Naive thymus-derived CD4-positive, alpha-beta T cell (primary cell): ENCODE measurements at regions not wholly inside any gene's neighbourhood (a gene's known extent, or its start where the extent isn't known, plus 50 kb on each side); places are given as distances from the start of the nearest gene placed in this dataset.
A peak's percentile ranks its signal among the peaks of the same experiment; 100 is the strongest.

Source experiments
- ATAC-seq: fragments of 150-1000 bp; cut with Tn5 transposase; 2 replicates; pipeline ENCODE4 v1.10.0; 2021; ENCODE audit warnings: mild to moderate bottlenecking, moderate library complexity
- CTCF ChIA-PET: fragments of 350-600 bp; sonication (Branson Sonifier 250); formaldehyde crosslinking; loops from one replicate; lab custom pipeline; 2021; ENCODE audit warnings: antibody characterized with exemption; lab: Charles Lee
- POLR2A ChIA-PET: fragments of 350-600 bp; sonication (Branson Sonifier 250); formaldehyde crosslinking; loops from one replicate; lab custom pipeline; 2021; ENCODE audit warnings: antibody characterized with exemption, inconsistent platforms; lab: Charles Lee
- DNase-seq, 9 donors: peaks; one replicate each; pipeline versions ENCODE4 v3.0.0 to v3.0.0-alpha.2; 2020 to 2022; ENCODE audit warnings: mixed read lengths in 1 of 9
- H3K27ac ChIP-seq: one replicate; pipeline ENCODE4 v1.7.0; 2013; ENCODE audit warnings: mild to moderate bottlenecking, low read depth, low read length, moderate library complexity
- H3K27me3 ChIP-seq, 2 donors: one replicate each; pipeline ENCODE4 v1.7.0; 2013; ENCODE audit warnings: low read length in 2 of 2, mild to moderate bottlenecking in 2 of 2, moderate library complexity in 2 of 2; ENCODE audit not compliant: control insufficient read depth in 2 of 2, insufficient read depth in 2 of 2
- H3K36me3 ChIP-seq, 3 experiments: 1 replicate in 2 of 3; 2 replicates in 1 of 3; pipeline ENCODE4 v1.7.0; 2013; ENCODE audit warnings: low read length in 3 of 3, mild to moderate bottlenecking in 3 of 3, moderate library complexity in 1 of 3; ENCODE audit not compliant: insufficient read depth in 3 of 3, control insufficient read depth in 2 of 3
- H3K4me1 ChIP-seq, 2 donors: one replicate each; pipeline ENCODE4 v1.7.0; 2013; ENCODE audit warnings: low read length in 2 of 2, mild to moderate bottlenecking in 2 of 2, moderate library complexity in 1 of 2; ENCODE audit not compliant: control insufficient read depth in 2 of 2, insufficient read depth in 2 of 2
- H3K4me3 ChIP-seq: 2 replicates; pipeline ENCODE4 v1.7.0; 2013; ENCODE audit warnings: mild to moderate bottlenecking, low read length
- H3K9me3 ChIP-seq, 3 experiments: 1 replicate in 2 of 3; 2 replicates in 1 of 3; pipeline ENCODE4 v1.7.0; 2013; ENCODE audit warnings: low read length in 3 of 3; ENCODE audit not compliant: control insufficient read depth in 2 of 3
- H3K27ac Mint-ChIP-seq, 9 donors: one replicate each; pipeline ENCODE4 v1.8.0; 2020 to 2022; ENCODE audit warnings: mixed read lengths in 9 of 9, mild to moderate bottlenecking in 8 of 9, moderate library complexity in 5 of 9, inconsistent platforms in 2 of 9
- H3K27me3 Mint-ChIP-seq, 5 donors: one replicate each; pipeline ENCODE4 v1.8.0; 2021 to 2022; ENCODE audit warnings: mixed read lengths in 5 of 5, mild to moderate bottlenecking in 1 of 5
- H3K36me3 Mint-ChIP-seq, 5 donors: one replicate each; pipeline ENCODE4 v1.8.0; 2020 to 2022; ENCODE audit warnings: mixed read lengths in 5 of 5, mild to moderate bottlenecking in 3 of 5, inconsistent platforms in 1 of 5
- H3K4me1 Mint-ChIP-seq, 7 donors: one replicate each; pipeline ENCODE4 v1.8.0; 2020 to 2022; ENCODE audit warnings: mixed read lengths in 7 of 7, mild to moderate bottlenecking in 3 of 7, inconsistent platforms in 1 of 7
- H3K4me3 Mint-ChIP-seq, 10 donors: one replicate each; pipeline ENCODE4 v1.8.0; 2020 to 2022; ENCODE audit warnings: mild to moderate bottlenecking in 10 of 10, mixed read lengths in 10 of 10, moderate library complexity in 6 of 10, inconsistent platforms in 2 of 10
- H3K9me3 Mint-ChIP-seq, 11 donors: one replicate each; pipeline ENCODE4 v1.8.0; 2020 to 2022; ENCODE audit warnings: mixed read lengths in 11 of 11, mild to moderate bottlenecking in 4 of 11, inconsistent platforms in 1 of 11, moderate library complexity in 1 of 11
- intact Hi-C, 2 donors: fragments of 100-400 bp; cut with micrococcal nuclease; formaldehyde crosslinking; loops; one replicate each; pipeline ENCODE4 v1.15.1; 2023

GRCh38 chr2:43008388-43008787 is 216.0 kb upstream of the HAAO start:
- ATAC-seq (no peak), DNase-seq (no peak)
- Mint-ChIP-seq H3K4me3 (no peak overlapping the region), H3K27me3 (peaks cover 0 to 16% (median 7%) of the 10 kb centered on the region in 5 donors), H3K27ac (peak overlapping the region in 1 of 9 donors; percentile 80), H3K36me3 (peaks cover 0 to 7% (median 5%) of the 10 kb centered on the region in 5 donors), H3K4me1 (peaks cover 7 to 17% (median 12%) of the 10 kb centered on the region in 7 donors), H3K9me3 (peaks cover 0 to 10% (median 6%) of the 10 kb centered on the region in 11 donors)
- Histone ChIP-seq H3K27me3 (no peaks in the 10 kb centered on the region), H3K36me3 (no peaks in the 10 kb centered on the region), H3K27ac (no peak overlapping the region), H3K9me3 (no peaks in the 10 kb centered on the region), H3K4me3 (no peak overlapping the region), H3K4me1 (peaks cover 0 to 6% of the 10 kb centered on the region in 2 donors)
- CTCF ChIA-PET: no interaction called here
- POLR2A ChIA-PET: no interaction called here
- intact Hi-C loops: no loop called here

GRCh38 chr2:43007901-43008300 is 215.5 kb upstream of the HAAO start:
- H3K4me3 ChIP-seq: no peak overlapping the region
- H3K27me3 Mint-ChIP-seq: peaks cover 0 to 16% (median 7%) of the 10 kb centered on the region in 5 donors
- peaks cover 0 to 6% of the 10 kb centered on the region in 2 donors for H3K4me1 ChIP-seq
- intact Hi-C loops: no loop called here
- no peaks in the 10 kb centered on the region for H3K9me3 ChIP-seq
- H3K27ac Mint-ChIP-seq: no peak overlapping the region
- POLR2A ChIA-PET: no interaction called here
- peaks cover 0 to 10% (median 6%) of the 10 kb centered on the region in 11 donors for H3K9me3 Mint-ChIP-seq
- H3K36me3 Mint-ChIP-seq: peaks cover 0 to 7% (median 5%) of the 10 kb centered on the region in 5 donors
- no peak overlapping the region for H3K27ac ChIP-seq
- DNase-seq: no peak
- ATAC-seq: no peak
- no peaks in the 10 kb centered on the region for H3K36me3 ChIP-seq
- CTCF ChIA-PET: no interaction called here
- H3K27me3 ChIP-seq: no peaks in the 10 kb centered on the region
- peaks cover 7 to 17% (median 12%) of the 10 kb centered on the region in 7 donors for H3K4me1 Mint-ChIP-seq
- no peak overlapping the region for H3K4me3 Mint-ChIP-seq

GRCh38 chr2:43006834-43007543 is 214.6 kb upstream of the HAAO start:
- ChIA-PET POLR2A (interaction anchor here (1.1 kb wide), 1 partner anchor 127 kb away, joined by 3 read pairs; no protein-coding TSS in a partner anchor), CTCF (no interaction called here)
- H3K4me3 ChIP-seq: no peak overlapping the region
- H3K4me1 ChIP-seq: peaks cover 0 to 6% of the 10 kb centered on the region in 2 donors
- Mint-ChIP-seq H3K9me3 (peaks cover 0 to 10% (median 6%) of the 10 kb centered on the region in 11 donors), H3K27ac (no peak overlapping the region), H3K4me1 (peaks cover 7 to 17% (median 12%) of the 10 kb centered on the region in 7 donors), H3K4me3 (no peak overlapping the region), H3K27me3 (peaks cover 0 to 16% (median 7%) of the 10 kb centered on the region in 5 donors), H3K36me3 (peaks cover 0 to 7% (median 5%) of the 10 kb centered on the region in 5 donors)
- intact Hi-C loops: no loop called here
- H3K27me3 ChIP-seq: no peaks in the 10 kb centered on the region
- ATAC-seq (no peak), DNase-seq (no peak)
- no peaks in the 10 kb centered on the region for H3K9me3 ChIP-seq
- no peak overlapping the region for H3K27ac ChIP-seq
- no peaks in the 10 kb centered on the region for H3K36me3 ChIP-seq

DNA sequence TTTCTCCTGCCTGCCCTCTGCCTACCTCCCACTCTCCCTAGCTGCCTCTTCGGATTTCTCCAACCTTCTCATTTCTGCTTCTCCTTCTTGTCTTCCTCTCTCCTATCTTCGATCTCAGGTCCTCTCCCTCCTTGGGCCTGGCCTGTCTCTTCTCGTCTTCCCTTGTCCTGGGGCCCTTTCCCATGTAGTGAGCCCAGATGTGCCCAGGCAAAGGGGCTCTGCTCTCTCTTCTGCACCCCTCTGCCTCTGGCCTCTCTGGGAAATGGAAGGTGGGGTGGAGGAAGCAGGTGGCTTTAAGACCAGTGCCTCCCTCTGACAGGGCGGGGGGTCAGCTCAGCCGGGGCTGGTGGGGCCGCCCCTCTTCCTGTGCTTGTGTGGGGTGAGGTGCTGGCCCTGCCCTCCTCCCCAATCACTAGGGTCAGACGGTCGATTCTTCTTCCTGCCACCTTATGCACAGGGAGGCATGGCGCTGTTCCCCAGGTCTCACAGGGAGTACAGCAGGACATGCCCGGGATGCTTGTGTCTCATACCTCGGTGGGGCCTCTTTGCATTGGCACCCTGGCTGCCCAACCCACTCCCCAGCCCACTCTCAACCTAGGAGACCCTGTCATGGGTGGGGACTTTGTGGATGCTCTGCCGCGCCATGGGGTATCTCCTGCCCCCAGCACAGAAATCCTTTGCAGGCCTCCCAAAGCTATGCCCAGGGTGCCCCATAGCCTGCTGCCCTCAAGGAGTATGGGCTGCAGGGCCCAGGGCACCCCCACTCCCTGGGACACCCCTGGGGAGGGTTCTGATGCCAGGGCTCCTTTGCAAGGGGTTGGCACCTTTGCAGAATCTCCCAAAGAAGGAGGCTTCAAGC is 213.8 kb upstream of the HAAO start:
- Mint-ChIP-seq H3K4me3 (no peak overlapping the region), H3K36me3 (peaks cover 0 to 7% (median 5%) of the 10 kb centered on the region in 5 donors), H3K4me1 (peaks cover 7 to 17% (median 11%) of the 10 kb centered on the region in 7 donors), H3K9me3 (peaks cover 0 to 10% (median 6%) of the 10 kb centered on the region in 11 donors), H3K27ac (no peak overlapping the region), H3K27me3 (peaks cover 0 to 16% (median 7%) of the 10 kb centered on the region in 5 donors)
- intact Hi-C loops: no loop called here
- ATAC-seq: no peak
- Histone ChIP-seq H3K36me3 (no peaks in the 10 kb centered on the region), H3K27ac (no peak overlapping the region), H3K9me3 (no peaks in the 10 kb centered on the region), H3K4me1 (peaks cover 0 to 6% of the 10 kb centered on the region in 2 donors), H3K4me3 (no peak overlapping the region), H3K27me3 (no peaks in the 10 kb centered on the region)
- POLR2A ChIA-PET: interaction anchor here (1.1 kb wide), 1 partner anchor 127 kb away, joined by 3 read pairs; no protein-coding TSS in a partner anchor
- DNase-seq: no peak
- CTCF ChIA-PET: no interaction called here

DNA sequence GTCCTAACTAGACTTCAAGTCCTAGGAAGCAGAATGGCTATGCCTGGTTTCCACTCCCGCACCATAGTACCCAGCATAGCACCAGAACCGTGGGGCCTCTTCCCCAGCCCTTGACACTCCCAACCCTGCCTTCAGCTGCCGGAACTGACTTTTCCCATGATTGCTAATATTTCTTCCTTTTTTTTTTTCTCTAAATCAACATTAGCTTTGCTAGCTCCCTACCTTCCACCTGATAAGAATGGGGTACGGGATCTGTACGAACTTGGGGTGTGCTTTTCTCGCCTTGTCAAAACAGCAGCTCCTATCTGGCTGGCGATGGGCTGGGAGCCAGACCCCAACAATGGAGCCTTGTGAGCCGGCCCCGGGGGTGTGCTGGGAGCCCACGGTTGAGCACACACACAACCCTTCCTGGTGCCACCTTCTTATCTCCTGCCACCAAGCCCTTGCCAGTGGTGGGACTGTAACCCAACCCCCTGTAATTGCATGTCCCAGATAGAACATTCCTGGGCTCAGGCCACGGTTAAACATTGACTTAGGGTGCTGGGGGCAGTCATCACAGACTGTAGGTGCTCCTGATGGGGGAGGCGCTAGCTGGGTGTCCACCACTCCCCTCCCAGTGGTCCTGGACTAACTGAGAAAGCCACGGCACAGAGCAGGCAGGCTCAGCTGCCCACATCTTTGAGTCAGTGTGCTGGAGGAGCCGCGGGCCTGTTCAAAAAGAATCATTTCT is 213.0 kb upstream of the HAAO start:
- POLR2A ChIA-PET: no interaction called here
- no peak overlapping the region for H3K4me3 ChIP-seq
- no peak for ATAC-seq
- no peak overlapping the region for H3K4me3 Mint-ChIP-seq
- no peak for DNase-seq
- H3K4me1 Mint-ChIP-seq: peaks cover 3 to 11% (median 4%) of the 10 kb centered on the region in 7 donors
- H3K36me3 Mint-ChIP-seq: peaks cover 0 to 7% (median 5%) of the 10 kb centered on the region in 5 donors
- peaks cover 0 to 16% (median 7%) of the 10 kb centered on the region in 5 donors for H3K27me3 Mint-ChIP-seq
- CTCF ChIA-PET: interaction anchor here (0.6 to 1.2 kb wide), 2 partner anchors 223 to 479 kb away, joined by 3 to 4 read pairs; no protein-coding TSS in a partner anchor
- H3K4me1 ChIP-seq: peaks cover 0 to 2% of the 10 kb centered on the region in 2 donors
- no peak overlapping the region for H3K27ac ChIP-seq
- intact Hi-C loops: no loop called here
- H3K27ac Mint-ChIP-seq: no peak overlapping the region
- H3K9me3 ChIP-seq: no peaks in the 10 kb centered on the region
- no peaks in the 10 kb centered on the region for H3K36me3 ChIP-seq
- peaks cover 0 to 10% (median 6%) of the 10 kb centered on the region in 11 donors for H3K9me3 Mint-ChIP-seq
- no peaks in the 10 kb centered on the region for H3K27me3 ChIP-seq

DNA sequence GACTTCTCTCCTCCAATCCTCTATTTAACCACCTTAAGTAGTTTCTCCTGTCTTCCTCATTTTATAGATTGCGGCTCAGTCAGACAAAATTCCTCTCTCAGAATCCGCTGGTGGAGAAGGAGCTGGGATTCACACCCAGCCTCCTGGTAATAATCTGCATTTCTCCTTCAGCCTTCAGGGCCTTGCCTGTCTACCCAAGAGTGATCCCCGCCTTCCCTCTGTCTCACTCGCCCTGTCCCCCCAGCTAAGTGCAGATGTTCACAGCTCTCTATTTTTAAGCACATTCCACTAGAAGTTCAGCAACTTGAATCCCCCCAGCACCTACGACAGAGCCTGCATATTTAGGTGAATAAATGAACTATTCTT is 212.5 kb upstream of the HAAO start:
- POLR2A ChIA-PET: no interaction called here
- CTCF ChIA-PET: interaction anchor here (0.5 to 1.2 kb wide), 4 partner anchors 9 to 480 kb away, joined by 3 to 4 read pairs (median 3); no protein-coding TSS in a partner anchor

More for the DNA sequence above, 212.5 kb upstream of the HAAO start:
- ATAC-seq (no peak), DNase-seq (no peak)
- Mint-ChIP-seq H3K36me3 (peaks cover 0 to 7% (median 5%) of the 10 kb centered on the region in 5 donors), H3K27me3 (peaks cover 0 to 14% (median 7%) of the 10 kb centered on the region in 5 donors), H3K4me3 (no peak overlapping the region), H3K27ac (no peak overlapping the region), H3K9me3 (peaks cover 0 to 10% (median 6%) of the 10 kb centered on the region in 11 donors), H3K4me1 (peaks cover 0 to 6% (median 0%) of the 10 kb centered on the region in 7 donors)
- Histone ChIP-seq H3K4me1 (no peaks in the 10 kb centered on the region), H3K36me3 (no peaks in the 10 kb centered on the region), H3K27me3 (no peaks in the 10 kb centered on the region), H3K4me3 (no peak overlapping the region), H3K9me3 (no peaks in the 10 kb centered on the region), H3K27ac (no peak overlapping the region)
- intact Hi-C loops: no loop called here
